HepG2 (cell line): ENCODE measurements at regions not wholly inside any gene's neighbourhood (a gene's known extent, or its start where the extent isn't known, plus 50 kb on each side); places are given as distances from the start of the nearest gene placed in this dataset.

Experiments
- ATAC-seq: fragments of 200-7000 bp; cut with Tn5 transposase; 3 replicates; pipeline ENCODE4 v1.9.1; 2020; ENCODE audit warnings: mild to moderate bottlenecking, moderate library complexity
- BruUV-seq: library from RNA; stranded (reverse); fragments of 400-500 nt; replicated peaks from 2 replicates; lab custom pipeline; 2021; lab: Mats Ljungman, UMichigan
- CTCF ChIA-PET: fragments of 300-600 bp; formaldehyde crosslinking; extraction: SDS; loops from one replicate; lab custom pipeline; 2021; ENCODE audit warnings: low total read pairs, inconsistent platforms, low intra/inter-chr PET ratio; lab: Yijun Ruan, JAX
- POLR2A ChIA-PET: fragments of 350-600 bp; sonication (Branson Sonifier 250); formaldehyde crosslinking; loops from one replicate; lab custom pipeline; 2020; ENCODE audit warnings: antibody characterized with exemption, inconsistent platforms; lab: Yijun Ruan, JAX
- DNase-seq: peaks from one replicate; pipeline ENCODE4 v3.0.0-alpha.2; 2015; ENCODE audit warnings: low spot score
- FAIRE-seq: peaks from 3 replicates; lab custom pipeline; 2011; peaks lifted over from hg19 to GRCh38; lab: Jason Lieb, UNC
- H2AFZ ChIP-seq: one replicate; pipeline ENCODE4 v1.6.1; 2011; ENCODE audit warnings: low read length, inconsistent platforms
- H3K27ac ChIP-seq: fragments of 300-600 bp; 3 replicates; pipeline ENCODE4 v1.8.0; 2011; ENCODE audit warnings: mixed run types, mild to moderate bottlenecking, mixed read lengths, low read length, inconsistent platforms; ENCODE audit not compliant: insufficient read depth; ENCODE audit errors: extremely low read length
- H3K27me3 ChIP-seq, 2 experiments: fragments of 200-600 bp in 1 of 2; 2 replicates in 1 of 2; 3 replicates in 1 of 2; pipeline versions ENCODE4 v1.6.0 to v1.8.0; 2011; ENCODE audit warnings: low read length in 2 of 2, mild to moderate bottlenecking in 2 of 2, moderate library complexity in 2 of 2, inconsistent platforms in 1 of 2; ENCODE audit not compliant: insufficient read depth in 2 of 2, control insufficient read depth in 1 of 2
- H3K36me3 ChIP-seq, 2 experiments: fragments of 200-600 bp in 1 of 2; replicated peaks in 1 of 2; 2 replicates in 1 of 2; 3 replicates in 1 of 2; pipeline versions ENCODE4 v1.5.1 to v1.8.0; 2011; ENCODE audit warnings: low read length in 2 of 2, inconsistent platforms in 1 of 2; ENCODE audit not compliant: insufficient read depth in 2 of 2, control insufficient read depth in 1 of 2
- H3K4me1 ChIP-seq: 2 replicates; pipeline ENCODE4 v1.5.1; 2012; ENCODE audit warnings: low read length, inconsistent platforms; ENCODE audit not compliant: insufficient read depth
- H3K4me2 ChIP-seq: 2 replicates; pipeline ENCODE4 v1.6.0; 2011; ENCODE audit warnings: low read depth, low read length, inconsistent platforms
- H3K4me3 ChIP-seq, 3 experiments: fragments of 200-600 bp in 1 of 3; sonication (generic), shearing (Covaris generic) in 1 of 3; replicated peaks in 1 of 3; 2 replicates each; pipeline ENCODE4 v1.5.1; 2011 to 2016; ENCODE audit warnings: low read length in 3 of 3, inconsistent platforms in 2 of 3, low read depth in 2 of 3, mild to moderate bottlenecking in 2 of 3, control low read depth in 1 of 3, mixed read lengths in 1 of 3; ENCODE audit not compliant: insufficient read depth in 1 of 3
- H3K79me2 ChIP-seq: one replicate; pipeline ENCODE4 v1.6.1; 2011; ENCODE audit warnings: low read length, inconsistent platforms; ENCODE audit not compliant: insufficient read depth
- H3K9ac ChIP-seq: 2 replicates; pipeline ENCODE4 v1.6.0; 2011; ENCODE audit warnings: mild to moderate bottlenecking, low read depth, low read length, inconsistent platforms; ENCODE audit not compliant: insufficient read depth
- H3K9me3 ChIP-seq: 2 replicates; pipeline ENCODE4 v1.5.1; 2012; ENCODE audit warnings: mild to moderate bottlenecking, low read length
- H4K20me1 ChIP-seq: 2 replicates; pipeline ENCODE4 v1.6.0; 2011; ENCODE audit warnings: inconsistent platforms, mild to moderate bottlenecking, low read length, moderate library complexity; ENCODE audit not compliant: insufficient read depth
- DR1 ChIP-seq: sonication (generic); formaldehyde crosslinking; IDR thresholded peaks from 2 replicates; pipeline ENCODE4 v1.8.0; 2021; ENCODE audit warnings: mild to moderate bottlenecking, missing genetic modification reagents, inconsistent platforms
- GATA4 ChIP-seq: sonication (generic); IDR thresholded peaks from 2 replicates; pipeline ENCODE4 v1.6.1; 2016; ENCODE audit warnings: antibody characterized with exemption, low read depth, borderline replicate concordance
- KAT8 ChIP-seq: IDR thresholded peaks from 2 replicates; pipeline ENCODE4 v1.6.1; 2016; ENCODE audit warnings: missing genetic modification reagents, missing compliant biosample characterization
- KLF16 ChIP-seq, 2 experiments: sonication (generic) in 1 of 2; formaldehyde crosslinking in 1 of 2; IDR thresholded peaks; 2 replicates each; pipeline versions ENCODE4 v1.6.1 to v1.8.0; 2016 to 2023; ENCODE audit warnings: missing genetic modification reagents in 2 of 2, missing compliant biosample characterization in 1 of 2
- NKX3-1 ChIP-seq: sonication (generic); formaldehyde crosslinking; IDR thresholded peaks from 2 replicates; pipeline ENCODE4 v1.5.0; 2020; ENCODE audit warnings: missing genetic modification reagents
- PHB2 ChIP-seq: fragments of 450-650 bp; IDR thresholded peaks from 2 replicates; pipeline ENCODE4 v1.6.1; 2018; ENCODE audit not compliant: partially characterized antibody
- SP5 ChIP-seq: IDR thresholded peaks from 2 replicates; pipeline ENCODE4 v1.6.1; 2016; ENCODE audit warnings: low read depth, borderline replicate concordance
- SRSF4 ChIP-seq: fragments of 200-400 bp; formaldehyde crosslinking; IDR thresholded peaks from one replicate; pipeline ENCODE4 v1.6.1; 2018; ENCODE audit warnings: mild to moderate bottlenecking, low read depth, low read length, moderate library complexity; ENCODE audit not compliant: poor library complexity, severe bottlenecking
- TP53 ChIP-seq: sonication (generic); formaldehyde crosslinking; conservative IDR thresholded peaks from 2 replicates; pipeline ENCODE4 v1.4.0; 2020; ENCODE audit warnings: missing genetic modification reagents
- YEATS2 ChIP-seq: sonication (generic); formaldehyde crosslinking; IDR thresholded peaks from 2 replicates; pipeline ENCODE4 v1.4.0; 2020; ENCODE audit warnings: missing genetic modification reagents, borderline replicate concordance
- YY1 ChIP-seq: IDR thresholded peaks from 2 replicates; pipeline ENCODE4 v1.6.1; 2011; ENCODE audit warnings: low read length, low read depth, moderate library complexity, mild to moderate bottlenecking; ENCODE audit not compliant: insufficient read depth, insufficient replicate concordance
- ZMYM2 ChIP-seq: sonication (generic); formaldehyde crosslinking; IDR thresholded peaks from 2 replicates; pipeline ENCODE4 v1.8.0; 2022; ENCODE audit warnings: mild to moderate bottlenecking, missing genetic modification reagents
- ZNF292 ChIP-seq: sonication (generic); formaldehyde crosslinking; IDR thresholded peaks from 2 replicates; pipeline ENCODE4 v1.8.1; 2022; ENCODE audit warnings: mild to moderate bottlenecking, low read depth, missing genetic modification reagents, borderline replicate concordance
- ZNF563 ChIP-seq: sonication (generic); formaldehyde crosslinking; IDR thresholded peaks from 2 replicates; pipeline ENCODE4 v1.8.0; 2022; ENCODE audit warnings: mild to moderate bottlenecking, moderate library complexity, missing genetic modification reagents
- ZNF572 ChIP-seq: sonication (generic); formaldehyde crosslinking; IDR thresholded peaks from 2 replicates; pipeline ENCODE4 v1.5.1; 2020; ENCODE audit warnings: mild to moderate bottlenecking, missing genetic modification reagents
- ZNF777 ChIP-seq: sonication (generic); formaldehyde crosslinking; IDR thresholded peaks from 2 replicates; pipeline ENCODE4 v1.4.0; 2020; ENCODE audit warnings: missing genetic modification reagents
- ZNF839 ChIP-seq: sonication (generic); formaldehyde crosslinking; IDR thresholded peaks from 2 replicates; pipeline ENCODE4 v1.4.0; 2020; ENCODE audit warnings: missing genetic modification reagents, mild to moderate bottlenecking, borderline replicate concordance
- ZNF883 ChIP-seq: sonication (generic); formaldehyde crosslinking; IDR thresholded peaks from 2 replicates; pipeline ENCODE4 v1.5.1; 2020; ENCODE audit warnings: mild to moderate bottlenecking, missing genetic modification reagents; ENCODE audit errors: not compliant biosample characterization
- ZSCAN30 ChIP-seq: sonication (generic); formaldehyde crosslinking; IDR thresholded peaks from 2 replicates; pipeline ENCODE4 v1.5.0; 2020; ENCODE audit warnings: mild to moderate bottlenecking, missing genetic modification reagents
- WGBS: methylation state at CpG from one replicate; pipeline ENCODE4 v1.1.6; 2017; ENCODE audit warnings: low lambda C conversion rate; 5-methylcytosine and 5-hydroxymethylcytosine counted together
- in situ Hi-C: cut with HindIII; loops from 2 replicates; pipeline ENCODE4 v1.10.0; 2017; ENCODE audit warnings: low pct_unique_long_range_greater_than_20kb; ENCODE audit not compliant: extremely low pct_ligation_motif_present
- intact Hi-C: fragments of 100-400 bp; cut with micrococcal nuclease; formaldehyde crosslinking; loops from one replicate; pipeline ENCODE4 v1.10.0; 2022; ENCODE audit not compliant: unreplicated experiment

- TF ChIP-seq YEATS2 (no peak), ZNF292 (CRISPR knock-in tag) (no peak), ZNF777 (CRISPR knock-in tag) (no peak)
These were observed 327.5 kb downstream of the ARPP21 start (continued) for GRCh38 chr3:35966629-35967464.

- TF ChIP-seq ZNF572 (CRISPR knock-in tag) (no peak), SP5 (CRISPR knock-in tag) (no peak), ZNF563 (no peak), YY1 (no peak), KAT8 (CRISPR knock-in tag) (no peak), GATA4 (no peak), PHB2 (no peak), SRSF4 (no peak), DR1 (CRISPR knock-in tag) (no peak), KLF16 (CRISPR knock-in tag; IDR thresholded peaks at IDR 0.05) (no peak), ZSCAN30 (CRISPR knock-in tag) (no peak), TP53 (no peak), ZNF839 (no peak), ZMYM2 (CRISPR knock-in tag) (no peak), NKX3-1 (no peak), ZNF883 (CRISPR knock-in tag) (no peak)
- no peak overlapping the region for H3K27ac ChIP-seq
- H3K9me3 ChIP-seq = no peaks in the 10 kb centered on the region
- intact Hi-C loops = no loop called here
- WGBS = 25% methylated on average over 1 of the region's 1 CpG
- H3K79me2 ChIP-seq = no peaks in the 10 kb centered on the region
- no peak overlapping the region for H3K4me2 ChIP-seq
- no peak overlapping the region for H3K4me3 ChIP-seq
- H3K36me3 ChIP-seq = no peaks in the 10 kb centered on the region
- H3K9ac ChIP-seq = no peak overlapping the region
- in situ Hi-C loops = loop anchor here (10.0 kb wide), 1 partner anchor 727 kb away; no protein-coding TSS in a partner anchor
- FAIRE-seq (no peak), DNase-seq (no peak), ATAC-seq (no peak)
- BruUV-seq = no TSS peak
- no peaks in the 10 kb centered on the region for H3K4me1 ChIP-seq
- H4K20me1 ChIP-seq = no peaks in the 10 kb centered on the region
- ChIA-PET POLR2A (no interaction called here), CTCF (no interaction called here)
- no peaks in the 10 kb centered on the region; a peak in 1 of 5 replicates for H3K27me3 ChIP-seq
- no peak overlapping the region for H2AFZ ChIP-seq
These were observed 328.8 kb downstream of the ARPP21 start for GRCh38 chr3:35968043-35968622.
